ENCODE measurements at regions not wholly inside any gene's neighbourhood (a gene's known extent, or its start where the extent isn't known, plus 50 kb on each side); places are given as distances from the start of the nearest gene placed in this dataset.

- Histone ChIP-seq H3K27ac (no peak overlapping the region), H2AFZ (ENCODE audit: low read depth) (no peak overlapping the region), H3K79me2 (ENCODE audit: insufficient read depth, low read depth) (no peaks in the 10 kb centered on the region), H4K20me1 (ENCODE audit: insufficient read depth) (no peaks in the 10 kb centered on the region), H3K27me3 (ENCODE audit: insufficient read depth, low read depth) (peaks cover 6% of the 10 kb centered on the region; the same call in 1 of the 2 replicates), H3K9ac (no peak overlapping the region), H3K4me2 (no peak overlapping the region), H3K4me3 (IDR thresholded peaks at IDR 0.05; ENCODE audit: insufficient read depth, low read depth, low read length) (no peak overlapping the region), H3K36me3 (ENCODE audit: insufficient read depth) (no peaks in the 10 kb centered on the region), H3K4me1 (ENCODE audit: low read depth, poor library complexity, severe bottlenecking) (no peaks in the 10 kb centered on the region)
- no peak for TF ChIP-seq CTCF (conservative IDR thresholded peaks at IDR 0.05; ENCODE audit: low read depth, low read length)
Measured at GRCh38 chr1:29626066-29626465, 389.7 kb downstream of the PTPRU start.

- no peak overlapping the region for H3K9ac ChIP-seq
- H3K4me3 ChIP-seq (IDR thresholded peaks at IDR 0.05; ENCODE audit: insufficient read depth, low read depth, low read length): no peak overlapping the region
- H3K27ac ChIP-seq: no peak overlapping the region
- H3K36me3 ChIP-seq (ENCODE audit: insufficient read depth): no peaks in the 10 kb centered on the region
- no peaks in the 10 kb centered on the region for H4K20me1 ChIP-seq (ENCODE audit: insufficient read depth)
- no peaks in the 10 kb centered on the region for H3K4me1 ChIP-seq (ENCODE audit: low read depth, poor library complexity, severe bottlenecking)
- H3K4me2 ChIP-seq: no peak overlapping the region
- H3K27me3 ChIP-seq (ENCODE audit: insufficient read depth, low read depth): peaks cover 6% of the 10 kb centered on the region; the same call in 1 of the 2 replicates
- H2AFZ ChIP-seq (ENCODE audit: low read depth): no peak overlapping the region
- no peaks in the 10 kb centered on the region for H3K79me2 ChIP-seq (ENCODE audit: insufficient read depth, low read depth)
- TF ChIP-seq CTCF (conservative IDR thresholded peaks at IDR 0.05; ENCODE audit: low read depth, low read length): no peak
Measured at GRCh38 chr1:29625084-29625420, 388.7 kb downstream of the PTPRU start.

GRCh38 chr1:29624320-29625083 lies 388.2 kb downstream of the PTPRU start:
- Histone ChIP-seq H3K27me3 (ENCODE audit: insufficient read depth, low read depth) (peaks cover 6% of the 10 kb centered on the region; the same call in 1 of the 2 replicates), H3K27ac (no peak overlapping the region), H3K4me1 (ENCODE audit: low read depth, poor library complexity, severe bottlenecking) (no peaks in the 10 kb centered on the region), H3K9ac (no peak overlapping the region), H3K4me3 (IDR thresholded peaks at IDR 0.05; ENCODE audit: insufficient read depth, low read depth, low read length) (no peak overlapping the region), H2AFZ (ENCODE audit: low read depth) (no peak overlapping the region), H3K4me2 (no peak overlapping the region), H3K36me3 (ENCODE audit: insufficient read depth) (no peaks in the 10 kb centered on the region), H4K20me1 (ENCODE audit: insufficient read depth) (no peaks in the 10 kb centered on the region), H3K79me2 (ENCODE audit: insufficient read depth, low read depth) (no peaks in the 10 kb centered on the region)
- no peak for TF ChIP-seq CTCF (conservative IDR thresholded peaks at IDR 0.05; ENCODE audit: low read depth, low read length)

- H3K27me3 ChIP-seq (ENCODE audit: insufficient read depth, low read depth): peaks cover 6% of the 10 kb centered on the region; the same call in 1 of the 2 replicates
- H3K4me3 ChIP-seq (IDR thresholded peaks at IDR 0.05; ENCODE audit: insufficient read depth, low read depth, low read length): no peak overlapping the region
- H3K4me2 ChIP-seq: no peak overlapping the region
- no peaks in the 10 kb centered on the region for H4K20me1 ChIP-seq (ENCODE audit: insufficient read depth)
- no peaks in the 10 kb centered on the region for H3K4me1 ChIP-seq (ENCODE audit: low read depth, poor library complexity, severe bottlenecking)
- no peak overlapping the region for H2AFZ ChIP-seq (ENCODE audit: low read depth)
- H3K36me3 ChIP-seq (ENCODE audit: insufficient read depth): no peaks in the 10 kb centered on the region
- H3K27ac ChIP-seq: no peak overlapping the region
- TF ChIP-seq CTCF (conservative IDR thresholded peaks at IDR 0.05; ENCODE audit: low read depth, low read length): no peak
- H3K9ac ChIP-seq: no peak overlapping the region
- no peaks in the 10 kb centered on the region for H3K79me2 ChIP-seq (ENCODE audit: insufficient read depth, low read depth)
Measured at GRCh38 chr1:29623501-29623900, 387.2 kb downstream of the PTPRU start.

Measured in KMS-11 (cell line).